ENCODE measurements at regions not wholly inside any gene's neighbourhood (a gene's known extent, or its start where the extent isn't known, plus 50 kb on each side); places are given as distances from the start of the nearest gene placed in this dataset.
A peak's percentile ranks its signal among the peaks of the same experiment; 100 is the strongest.

- peaks cover 6% of the 10 kb centered on the region for H3K27me3 Mint-ChIP-seq
- intact Hi-C loops (cut with micrococcal nuclease), result no loop called here
- no peaks in the 10 kb centered on the region for H3K36me3 Mint-ChIP-seq (ENCODE audit: low read depth)
- ChIA-PET POLR2A (no interaction called here), CTCF (no interaction called here)
- H3K27ac Mint-ChIP-seq, result peak overlapping the region; percentile 16
- no peak overlapping the region for H3K4me3 Mint-ChIP-seq
- DNase-seq (peak; percentile 59), ATAC-seq (peak; percentile 96)
- peaks cover 5% of the 10 kb centered on the region for H3K9me3 Mint-ChIP-seq
- TF ChIP-seq CTCF (IDR thresholded peaks at IDR 0.05), result no peak
- peaks cover 7% of the 10 kb centered on the region for H3K4me1 Mint-ChIP-seq (ENCODE audit: low read depth)
Measured at GRCh38 chrX:15985937-15986336, 131.3 kb upstream of the AP1S2 start.

- H3K4me1 Mint-ChIP-seq (ENCODE audit: low read depth), result peaks cover 7% of the 10 kb centered on the region
- no peak overlapping the region for H3K27ac Mint-ChIP-seq
- intact Hi-C loops (cut with micrococcal nuclease), result no loop called here
- no peak for TF ChIP-seq CTCF (IDR thresholded peaks at IDR 0.05)
- POLR2A ChIA-PET, result no interaction called here
- peaks cover 6% of the 10 kb centered on the region for H3K27me3 Mint-ChIP-seq
- DNase-seq (no peak), ATAC-seq (no peak)
- no peaks in the 10 kb centered on the region for H3K36me3 Mint-ChIP-seq (ENCODE audit: low read depth)
- H3K9me3 Mint-ChIP-seq, result peaks cover 5% of the 10 kb centered on the region
- CTCF ChIA-PET, result no interaction called here
- H3K4me3 Mint-ChIP-seq, result no peak overlapping the region
Measured at GRCh38 chrX:15983034-15983433, 128.4 kb upstream of the AP1S2 start.

- no peaks in the 10 kb centered on the region for H3K27me3 Mint-ChIP-seq
- H3K9me3 Mint-ChIP-seq, result no peaks in the 10 kb centered on the region
- ChIA-PET CTCF (no interaction called here), POLR2A (no interaction called here)
- no peak overlapping the region for H3K27ac Mint-ChIP-seq
- no peak overlapping the region for H3K4me3 Mint-ChIP-seq
- intact Hi-C loops (cut with micrococcal nuclease), result no loop called here
- ATAC-seq (no peak), DNase-seq (no peak)
- no peak for TF ChIP-seq CTCF (IDR thresholded peaks at IDR 0.05)
- no peaks in the 10 kb centered on the region for H3K36me3 Mint-ChIP-seq (ENCODE audit: low read depth)
- peaks cover 7% of the 10 kb centered on the region for H3K4me1 Mint-ChIP-seq (ENCODE audit: low read depth)
Measured at GRCh38 chrX:15977644-15978043, 123.0 kb upstream of the AP1S2 start.

- POLR2A ChIA-PET, result no interaction called here
- H3K9me3 Mint-ChIP-seq, result no peaks in the 10 kb centered on the region
- ATAC-seq (no peak), DNase-seq (no peak)
- CTCF ChIA-PET, result no interaction called here
- no peaks in the 10 kb centered on the region for H3K27me3 Mint-ChIP-seq
- no peak overlapping the region for H3K4me3 Mint-ChIP-seq
- H3K36me3 Mint-ChIP-seq (ENCODE audit: low read depth), result no peaks in the 10 kb centered on the region
- intact Hi-C loops (cut with micrococcal nuclease), result no loop called here
- peaks cover 7% of the 10 kb centered on the region for H3K4me1 Mint-ChIP-seq (ENCODE audit: low read depth)
- no peak for TF ChIP-seq CTCF (IDR thresholded peaks at IDR 0.05)
- H3K27ac Mint-ChIP-seq, result no peak overlapping the region
Measured at GRCh38 chrX:15976396-15976795, 121.8 kb upstream of the AP1S2 start.

GRCh38 chrX:15973946-15974345, 119.3 kb upstream of the AP1S2 start:
- no peak for DNase-seq
- CTCF ChIA-PET, result no interaction called here

More at GRCh38 chrX:15973946-15974345, 119.3 kb upstream of the AP1S2 start:
- no peak overlapping the region for H3K4me3 Mint-ChIP-seq
- H3K36me3 Mint-ChIP-seq (ENCODE audit: low read depth), result no peaks in the 10 kb centered on the region
- H3K27ac Mint-ChIP-seq, result no peak overlapping the region
- POLR2A ChIA-PET, result no interaction called here
- TF ChIP-seq CTCF (IDR thresholded peaks at IDR 0.05), result no peak
- intact Hi-C loops (cut with micrococcal nuclease), result no loop called here
- H3K9me3 Mint-ChIP-seq, result no peaks in the 10 kb centered on the region
- ATAC-seq, result no peak
- H3K27me3 Mint-ChIP-seq, result no peaks in the 10 kb centered on the region
- H3K4me1 Mint-ChIP-seq (ENCODE audit: low read depth), result peaks cover 7% of the 10 kb centered on the region
